HG03159 (cell line): ENCODE measurements at regions not wholly inside any gene's neighbourhood (a gene's known extent, or its start where the extent isn't known, plus 50 kb on each side); places are given as distances from the start of the nearest gene placed in this dataset.

ENCODE experiments used
- ATAC-seq: cut with Tn5 transposase; IDR thresholded peaks from one replicate; pipeline ENCODE4 v1.9.1; 2021; ENCODE audit warnings: mild to moderate bottlenecking, moderate library complexity; ENCODE audit not compliant: unreplicated experiment

DNA sequence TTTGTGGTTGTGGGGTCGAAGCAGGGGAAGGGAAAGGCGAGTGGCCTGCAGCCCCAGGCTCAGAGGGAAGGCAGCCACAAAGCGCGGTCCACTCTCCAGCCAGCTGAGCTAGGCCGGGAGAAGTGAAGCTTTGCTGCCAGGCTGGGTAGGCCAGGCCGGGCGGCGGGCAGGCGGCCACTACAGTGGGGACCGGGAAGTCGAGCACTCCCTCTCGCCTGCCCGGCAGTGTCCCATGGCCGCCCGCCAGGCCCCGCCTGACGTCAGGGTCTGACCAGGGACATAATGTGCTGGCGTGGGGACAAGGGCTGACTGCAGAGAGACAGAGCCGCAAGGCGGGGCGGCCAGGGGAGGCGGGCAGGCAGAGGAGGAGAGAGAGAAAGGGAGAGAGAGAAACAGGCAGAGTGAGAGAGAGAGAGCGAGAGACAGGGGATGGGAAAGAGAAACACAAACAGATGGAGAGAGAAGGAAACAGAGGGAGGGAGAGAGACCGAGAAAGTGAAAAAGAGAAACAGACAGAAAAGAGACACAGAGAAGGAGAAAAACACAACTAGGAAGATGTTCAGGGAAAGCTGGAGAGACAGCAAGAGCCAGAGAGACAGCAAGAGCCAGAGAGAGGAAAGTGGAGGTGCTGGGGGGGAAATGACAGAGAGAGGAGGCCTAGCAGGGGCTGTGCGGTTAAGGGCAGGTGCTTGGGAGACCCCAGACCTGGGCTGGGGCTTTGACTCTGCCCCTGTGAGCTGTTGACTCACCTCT is 94.5 kb upstream of the PTPN1 start:
- no peak for ATAC-seq

GRCh38 chr20:50416269-50417022 is 93.7 kb upstream of the PTPN1 start:
- ATAC-seq, result no peak

- no peak for ATAC-seq
Observed at GRCh38 chr20:50417023-50417329, 93.2 kb upstream of the PTPN1 start.

- ATAC-seq, result no peak
Observed at GRCh38 chr20:50417484-50418235, 92.5 kb upstream of the PTPN1 start.

GRCh38 chr20:50418890-50419642 is 91.1 kb upstream of the PTPN1 start:
- ATAC-seq, result no peak

- ATAC-seq, result no peak
Observed at GRCh38 chr20:50420380-50420779, 89.8 kb upstream of the PTPN1 start.

GRCh38 chr20:50421356-50422340 is 88.5 kb upstream of the PTPN1 start:
- no peak for ATAC-seq

DNA sequence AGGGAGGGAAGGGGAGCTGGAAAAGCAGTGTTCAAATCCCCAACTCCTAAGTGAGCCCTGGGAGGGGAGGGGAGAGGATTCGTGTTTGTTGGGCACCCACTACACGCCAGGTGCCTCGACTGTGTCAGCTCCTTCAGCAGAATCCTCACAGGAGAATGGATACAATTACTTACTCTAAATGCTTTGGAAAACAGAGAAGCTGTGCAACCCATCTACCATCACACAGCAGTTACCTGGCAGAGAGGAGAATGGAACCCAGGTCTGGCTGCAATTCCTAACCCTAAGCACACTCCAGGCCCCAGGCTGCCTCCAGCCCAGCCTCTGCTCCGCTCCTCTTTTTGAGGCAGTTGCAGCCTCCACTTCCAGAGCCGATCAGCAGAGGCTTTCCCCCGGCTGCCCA is 86.4 kb upstream of the PTPN1 start:
- ATAC-seq, result no peak

GRCh38 chr20:50425076-50425475 is 85.1 kb upstream of the PTPN1 start:
- ATAC-seq, result no peak

- no peak for ATAC-seq
Observed at GRCh38 chr20:50426866-50427718, 83.1 kb upstream of the PTPN1 start.

- ATAC-seq, result no peak
Observed at GRCh38 chr20:50427719-50428083, 82.5 kb upstream of the PTPN1 start.

- no peak for ATAC-seq
Observed at GRCh38 chr20:50428097-50428828, 81.9 kb upstream of the PTPN1 start.

DNA sequence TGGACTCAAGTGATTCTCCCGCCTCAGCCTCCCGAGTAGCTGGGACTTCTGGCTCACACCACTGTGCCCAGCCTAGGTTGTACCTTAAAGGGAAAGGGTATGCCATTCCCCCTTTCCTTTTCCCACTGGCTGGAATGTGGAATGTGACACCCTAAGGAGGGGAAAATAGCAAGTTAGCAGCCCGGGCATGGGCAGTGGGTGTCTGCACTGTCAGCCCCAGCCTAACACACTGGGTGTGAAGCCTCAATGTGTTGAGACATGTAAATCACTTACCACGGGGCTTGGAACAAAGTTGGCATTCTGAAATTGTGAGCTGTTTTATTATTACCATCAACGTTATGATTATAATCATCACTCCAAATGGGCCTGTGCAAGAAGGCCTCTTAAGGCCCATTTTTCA is 80.8 kb upstream of the PTPN1 start:
- ATAC-seq, result no peak

GRCh38 chr20:50431066-50431450 is 79.1 kb upstream of the PTPN1 start:
- ATAC-seq, result no peak

DNA sequence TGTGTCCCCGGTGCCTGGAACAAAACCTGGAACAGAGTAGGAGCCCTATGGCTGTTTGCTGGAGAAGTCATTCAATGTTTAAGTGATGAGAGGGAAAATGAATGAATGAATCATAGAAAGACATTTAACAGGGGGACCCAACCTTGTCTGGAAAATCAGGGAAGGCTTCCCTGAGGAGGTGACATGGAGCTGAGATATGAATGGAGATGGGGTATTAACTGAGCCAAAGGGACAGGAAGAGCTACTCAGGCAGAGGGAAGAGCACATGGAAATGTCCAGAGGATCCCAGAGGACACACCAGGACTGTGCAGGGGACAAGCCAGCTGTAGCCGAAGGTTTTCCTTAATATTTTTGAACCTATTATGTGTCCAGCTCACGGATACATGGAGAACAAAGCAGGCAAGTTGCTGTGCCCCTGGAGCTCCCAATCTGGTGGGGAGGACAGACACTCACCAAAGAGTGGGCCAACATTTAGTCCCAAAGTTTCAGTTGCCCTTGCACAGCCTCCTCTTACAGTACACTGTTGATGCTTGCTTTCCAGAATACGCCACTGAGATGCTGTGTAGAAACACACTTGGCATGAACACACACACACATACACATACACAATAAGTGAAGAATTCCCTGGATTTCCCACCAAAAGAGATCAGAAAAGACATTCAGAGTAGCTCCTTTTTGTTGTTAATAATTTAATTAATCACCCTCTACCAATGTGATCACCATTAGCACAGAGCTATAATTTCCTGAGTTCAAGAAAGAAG is 77.0 kb upstream of the PTPN1 start:
- ATAC-seq, result no peak

GRCh38 chr20:50434321-50434652 is 75.9 kb upstream of the PTPN1 start:
- no peak for ATAC-seq

DNA sequence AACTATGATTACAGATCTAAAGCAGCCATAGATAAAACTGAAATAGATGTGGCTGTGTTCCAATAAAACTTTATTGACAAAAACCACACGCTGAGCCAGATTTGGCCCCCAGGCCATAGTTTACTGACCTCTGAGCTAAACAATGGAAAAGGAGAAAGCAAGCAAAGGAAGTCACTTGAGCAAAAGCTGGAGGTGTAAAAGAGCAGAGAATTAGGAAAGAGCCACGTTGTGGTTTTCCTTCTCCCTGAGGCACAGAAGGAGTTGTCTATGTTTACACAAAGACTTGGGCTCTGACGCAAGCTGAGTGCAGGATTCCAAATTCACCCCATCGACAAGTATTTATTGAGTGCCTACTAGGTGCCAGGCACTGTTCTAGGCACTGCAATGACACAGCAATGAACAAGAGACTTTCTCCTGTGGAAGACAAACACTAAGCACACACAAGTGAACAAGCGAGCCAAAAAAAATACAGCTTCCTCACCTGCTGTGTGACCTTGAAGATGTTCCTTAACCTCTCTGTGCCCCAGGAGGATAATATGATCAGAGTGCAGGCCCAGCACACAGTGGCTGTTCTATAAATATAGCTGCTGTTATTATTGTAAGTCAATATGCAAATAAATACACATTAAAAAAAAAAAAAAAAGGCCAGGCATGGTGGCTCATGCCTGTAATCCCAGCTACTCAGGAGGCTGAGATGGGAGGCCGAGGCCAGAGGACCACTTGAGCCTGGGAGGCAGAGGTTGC is 75.4 kb upstream of the PTPN1 start:
- ATAC-seq, result no peak
